Psoas muscle (tissue), 7 donors: ENCODE measurements at regions not wholly inside any gene's neighbourhood (a gene's known extent, or its start where the extent isn't known, plus 50 kb on each side); places are given as distances from the start of the nearest gene placed in this dataset.

Source experiments
- ATAC-seq, 4 donors: fragments of 200-7000 bp; cut with Tn5 transposase; one replicate each; pipeline ENCODE4 v1.9.1; 2020; ENCODE audit warnings: moderate library complexity in 3 of 4, mild to moderate bottlenecking in 2 of 4
- DNase-seq, 2 donors: peaks; one replicate each; pipeline ENCODE4 v3.0.0-alpha.2; 2020
- H3K27ac ChIP-seq: fragments of 200-600 bp; one replicate; pipeline ENCODE4 v1.8.0; 2022
- H3K27me3 ChIP-seq, 3 donors: fragments of 200-600 bp in 1 of 3; one replicate each; pipeline versions ENCODE4 v1.6.1 to v1.8.0; 2013 to 2022; ENCODE audit warnings: low read length in 2 of 3, mild to moderate bottlenecking in 2 of 3, moderate library complexity in 1 of 3; ENCODE audit not compliant: insufficient read depth in 3 of 3
- H3K36me3 ChIP-seq, 2 donors: fragments of 200-600 bp in 1 of 2; one replicate each; pipeline versions ENCODE4 v1.6.1 to v1.8.0; 2013 to 2022; ENCODE audit warnings: low read depth in 1 of 2, mild to moderate bottlenecking in 1 of 2, moderate library complexity in 1 of 2; ENCODE audit not compliant: insufficient read depth in 1 of 2
- H3K4me1 ChIP-seq: fragments of 200-600 bp; one replicate; pipeline ENCODE4 v1.8.0; 2022
- H3K4me3 ChIP-seq: fragments of 200-600 bp; one replicate; pipeline ENCODE4 v1.8.0; 2022; ENCODE audit warnings: mild to moderate bottlenecking
- H3K9me3 ChIP-seq: fragments of 200-600 bp; one replicate; pipeline ENCODE4 v1.8.0; 2022
- WGBS, 3 donors: extraction: QIAGEN DNeasy Blood & Tissue Kit; methylation state at CpG; one replicate each; pipeline versions ENCODE4 v1.1.6 to v1.1.7; 2013; 5-methylcytosine and 5-hydroxymethylcytosine counted together
- intact Hi-C, 2 donors: fragments of 100-400 bp; cut with DNase I; formaldehyde crosslinking; loops; one replicate each; pipeline versions ENCODE4 v1.11.0 to v1.14.2; 2022
- TF ChIP-seq, protein P1 (sequence below): fragments of 200-600 bp; IDR thresholded peaks from one replicate; pipeline ENCODE4 v1.8.0; 2022; ENCODE audit warnings: antibody characterized with exemption
- donor health status: healthy with polysubstance abuse.
- donor health status: DM: no; HTN: no; CAD: no; lungs with moderate emphysema.
- donor health status: Bipolar disorder and iron deficiency.
- donor health status: healthy.
- donor health status: DM: yes; HTN: yes; CAD: no.
- donor health status: DM: no; HTN: no; CAD: no.
- donor health status: DM: yes; HTN: yes; CAD: no.

DNA sequence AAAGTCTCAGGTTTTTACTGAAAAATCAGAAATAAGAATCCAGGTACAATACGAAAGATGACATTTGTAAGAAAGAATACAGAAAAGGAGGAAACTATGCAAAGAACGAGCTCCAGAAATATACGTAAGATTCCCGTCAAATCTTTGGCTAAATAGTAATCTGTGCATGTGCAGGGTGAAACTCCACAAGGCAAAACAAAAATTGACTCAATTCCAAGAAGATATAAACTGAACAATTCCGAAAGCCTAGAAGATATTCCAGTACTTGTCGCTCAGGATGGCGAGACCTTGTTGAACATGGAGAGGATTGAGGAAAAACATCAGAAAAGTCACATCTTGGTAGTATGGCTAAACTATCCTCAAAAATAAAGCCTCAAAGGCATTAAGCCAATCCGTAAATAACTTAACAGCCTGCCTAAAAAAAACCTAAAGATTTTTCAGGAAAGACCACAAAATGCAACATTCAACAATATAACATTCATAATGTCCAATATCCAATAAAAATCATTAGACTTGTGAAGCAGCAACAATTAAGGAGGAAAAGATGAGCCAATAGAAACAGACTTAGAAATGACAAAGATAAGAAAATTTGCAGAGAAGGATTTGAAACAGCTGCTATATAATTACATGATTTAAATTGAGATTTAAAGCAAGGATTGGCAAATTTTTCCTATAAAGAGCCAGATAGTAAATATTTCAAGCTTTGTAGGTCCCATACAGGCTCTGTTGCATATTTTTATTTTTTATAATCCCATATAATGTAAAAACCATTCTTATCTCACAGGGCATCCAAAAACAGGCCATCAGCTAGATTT, 166.4 kb upstream of the UBASH3B start:
- H3K4me1 ChIP-seq, result peaks cover 25% of the 10 kb centered on the region
- 91 to 96% (median 93%) methylated on average over 8 of the region's 8 CpGs for WGBS, 3 donors
- DNase-seq (no peak), ATAC-seq (no peak)
- no peak overlapping the region for H3K27ac ChIP-seq
- H3K4me3 ChIP-seq, result no peak overlapping the region
- peaks cover 4% of the 10 kb centered on the region for H3K9me3 ChIP-seq
- no peaks in the 10 kb centered on the region for H3K27me3 ChIP-seq
- TF ChIP-seq, protein P1, sequence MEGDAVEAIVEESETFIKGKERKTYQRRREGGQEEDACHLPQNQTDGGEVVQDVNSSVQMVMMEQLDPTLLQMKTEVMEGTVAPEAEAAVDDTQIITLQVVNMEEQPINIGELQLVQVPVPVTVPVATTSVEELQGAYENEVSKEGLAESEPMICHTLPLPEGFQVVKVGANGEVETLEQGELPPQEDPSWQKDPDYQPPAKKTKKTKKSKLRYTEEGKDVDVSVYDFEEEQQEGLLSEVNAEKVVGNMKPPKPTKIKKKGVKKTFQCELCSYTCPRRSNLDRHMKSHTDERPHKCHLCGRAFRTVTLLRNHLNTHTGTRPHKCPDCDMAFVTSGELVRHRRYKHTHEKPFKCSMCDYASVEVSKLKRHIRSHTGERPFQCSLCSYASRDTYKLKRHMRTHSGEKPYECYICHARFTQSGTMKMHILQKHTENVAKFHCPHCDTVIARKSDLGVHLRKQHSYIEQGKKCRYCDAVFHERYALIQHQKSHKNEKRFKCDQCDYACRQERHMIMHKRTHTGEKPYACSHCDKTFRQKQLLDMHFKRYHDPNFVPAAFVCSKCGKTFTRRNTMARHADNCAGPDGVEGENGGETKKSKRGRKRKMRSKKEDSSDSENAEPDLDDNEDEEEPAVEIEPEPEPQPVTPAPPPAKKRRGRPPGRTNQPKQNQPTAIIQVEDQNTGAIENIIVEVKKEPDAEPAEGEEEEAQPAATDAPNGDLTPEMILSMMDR, result no peak
- intact Hi-C loops, result loop anchor here in 1 of 2 donors (5.0 kb wide), 1 partner anchor 47 kb away; no protein-coding TSS in a partner anchor
- H3K36me3 ChIP-seq, result no peaks in the 10 kb centered on the region

DNA sequence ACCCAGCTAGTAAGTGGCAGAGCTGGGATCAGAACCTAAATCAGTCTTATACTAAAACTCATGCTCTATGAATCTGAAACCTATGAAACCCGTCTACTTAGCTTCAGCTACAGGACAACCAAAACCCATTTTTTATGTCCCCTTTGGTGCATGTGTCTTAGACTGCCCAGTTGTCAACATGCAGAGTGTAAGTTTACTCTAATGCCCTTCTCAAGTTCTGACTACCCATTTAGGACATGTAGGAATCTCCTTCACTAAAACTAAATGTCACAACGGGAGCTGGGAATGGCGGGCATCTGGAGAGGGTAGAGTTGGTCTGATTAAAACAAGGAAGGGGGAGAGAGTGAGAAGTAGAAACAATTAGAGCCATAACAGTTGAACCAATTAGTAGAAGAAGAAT, 167.9 kb upstream of the UBASH3B start:
- DNase-seq, result no peak
- Histone ChIP-seq H3K9me3 (peaks cover 18% of the 10 kb centered on the region), H3K27ac (no peak overlapping the region), H3K27me3 (no peaks in the 10 kb centered on the region), H3K4me3 (no peak overlapping the region), H3K36me3 (no peaks in the 10 kb centered on the region), H3K4me1 (peaks cover 15% of the 10 kb centered on the region)
- intact Hi-C loops, result loop anchor here in 1 of 2 donors (5.0 kb wide), 1 partner anchor 45 kb away; no protein-coding TSS in a partner anchor
- 26 to 73% (median 29%) methylated on average over 3 of the region's 3 CpGs for WGBS, 3 donors
- TF ChIP-seq, protein P1, result no peak
- peak in 3 of 4 donors; percentile 42 to 67 (median 47) for ATAC-seq

DNA sequence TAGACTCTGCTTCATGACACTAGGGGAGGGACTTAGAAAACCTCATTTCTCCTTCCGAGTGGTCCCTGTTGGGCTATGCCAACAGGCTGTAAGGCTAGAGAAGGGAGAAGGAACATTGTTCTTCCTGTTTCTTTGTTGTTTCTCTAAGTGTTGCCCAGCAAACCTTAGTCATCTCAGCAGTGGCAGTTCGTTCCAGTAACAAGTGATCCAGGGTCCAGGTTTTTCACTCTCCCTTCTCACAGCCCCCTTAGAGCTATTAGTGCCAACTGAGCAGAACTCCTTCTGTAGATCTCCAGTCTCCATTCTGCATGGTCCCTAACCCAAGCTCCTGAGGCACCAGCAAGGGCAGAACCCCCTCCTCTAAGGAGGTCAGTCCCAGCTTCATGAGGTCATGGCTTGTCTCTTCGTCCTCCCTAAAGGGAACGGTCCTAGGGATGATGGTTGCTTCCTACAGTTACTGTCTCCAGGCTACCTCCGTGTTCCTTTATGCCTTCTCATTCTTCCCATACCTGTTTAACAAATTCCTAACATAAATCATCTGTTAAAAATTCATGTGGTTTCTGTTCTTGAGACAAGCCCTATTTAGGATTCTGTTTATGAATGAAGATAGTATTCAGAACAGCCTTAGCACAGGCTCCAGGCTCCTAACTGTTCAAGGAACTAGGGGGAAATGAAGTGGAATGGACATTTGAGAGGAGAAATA, 168.6 kb upstream of the UBASH3B start:
- ATAC-seq (no peak), DNase-seq (no peak)
- TF ChIP-seq, protein P1, result no peak
- H3K27ac ChIP-seq, result no peak overlapping the region
- H3K4me1 ChIP-seq, result peaks cover 15% of the 10 kb centered on the region
- no peaks in the 10 kb centered on the region for H3K36me3 ChIP-seq
- peaks cover 22% of the 10 kb centered on the region for H3K9me3 ChIP-seq
- WGBS, 3 donors, result 79 to 84% (median 79%) methylated on average over 5 of the region's 5 CpGs
- no peaks in the 10 kb centered on the region for H3K27me3 ChIP-seq
- intact Hi-C loops, result loop anchor here in 1 of 2 donors (5.0 kb wide), 1 partner anchor 45 kb away; no protein-coding TSS in a partner anchor
- H3K4me3 ChIP-seq, result no peak overlapping the region

DNA sequence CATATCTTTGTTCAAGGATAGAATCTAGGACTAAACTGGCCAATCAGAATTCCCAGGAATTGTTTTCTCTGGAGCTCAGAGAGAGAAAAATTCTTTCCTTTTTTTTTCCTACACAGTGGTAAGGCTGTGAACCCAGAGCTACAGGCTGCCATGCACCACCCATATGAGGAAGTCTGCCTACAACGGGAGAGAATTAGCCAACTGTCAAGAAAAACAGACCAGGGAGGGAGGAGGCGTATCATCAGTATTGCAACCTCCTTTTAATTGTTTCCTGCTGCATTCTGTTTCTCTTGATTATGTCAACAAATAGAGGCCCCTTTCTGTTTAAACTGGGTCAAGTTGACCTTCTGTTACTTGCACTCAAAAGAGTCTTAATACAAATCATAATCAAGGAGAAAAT, 176.5 kb upstream of the UBASH3B start:
- Histone ChIP-seq H3K36me3 (no peaks in the 10 kb centered on the region), H3K27me3 (no peaks in the 10 kb centered on the region), H3K4me1 (no peaks in the 10 kb centered on the region), H3K4me3 (no peak overlapping the region), H3K27ac (no peak overlapping the region), H3K9me3 (peaks cover 17% of the 10 kb centered on the region)
- no peak for DNase-seq
- intact Hi-C loops, result no loop called here
- TF ChIP-seq, protein P1, result no peak
- WGBS, 3 donors, result 40 to 64% (median 56%) methylated on average over 2 of the region's 2 CpGs
- ATAC-seq, result no peak
